MM.1S (cell line): ENCODE measurements at regions not wholly inside any gene's neighbourhood (a gene's known extent, or its start where the extent isn't known, plus 50 kb on each side); places are given as distances from the start of the nearest gene placed in this dataset.

Experiments used
- DNase-seq: peaks from one replicate; pipeline ENCODE4 v3.0.0-alpha.2; 2015
- H2AFZ ChIP-seq: fragments of 300-600 bp; sonication (generic); 2 replicates; pipeline ENCODE4 v1.6.0; 2016; ENCODE audit warnings: antibody characterized with exemption, low read length
- H3F3A ChIP-seq: fragments of 300-600 bp; sonication (generic); 2 replicates; pipeline ENCODE4 v1.6.1; 2016; ENCODE audit warnings: mild to moderate bottlenecking, antibody characterized with exemption, low read length, moderate library complexity, mixed read lengths; ENCODE audit not compliant: insufficient read depth
- H3K27ac ChIP-seq: fragments of 300-600 bp; sonication (generic); 2 replicates; pipeline ENCODE4 v1.5.1; 2016; ENCODE audit warnings: mild to moderate bottlenecking, low read length
- H3K27me3 ChIP-seq: fragments of 300-600 bp; sonication (generic); replicated peaks from 2 replicates; pipeline ENCODE4 v1.6.0; 2016; ENCODE audit warnings: low read length; ENCODE audit not compliant: insufficient read depth
- H3K36me3 ChIP-seq: fragments of 300-600 bp; sonication (generic); replicated peaks from 2 replicates; pipeline ENCODE4 v1.6.1; 2016; ENCODE audit warnings: mild to moderate bottlenecking, low read length, mixed read lengths; ENCODE audit not compliant: insufficient read depth
- H3K4me1 ChIP-seq: fragments of 300-600 bp; sonication (generic); 2 replicates; pipeline ENCODE4 v1.6.1; 2016; ENCODE audit warnings: low read length, mixed read lengths
- H3K4me2 ChIP-seq: fragments of 300-600 bp; sonication (generic); 2 replicates; pipeline ENCODE4 v1.6.0; 2016; ENCODE audit warnings: low read depth, low read length
- H3K4me3 ChIP-seq: fragments of 300-600 bp; sonication (generic); 2 replicates; pipeline ENCODE4 v1.5.1; 2016; ENCODE audit warnings: low read length, mixed read lengths
- H3K79me2 ChIP-seq: fragments of 300-600 bp; sonication (generic); 2 replicates; pipeline ENCODE4 v1.6.1; 2016; ENCODE audit warnings: mixed run types, low read length, mixed read lengths
- H3K9ac ChIP-seq: fragments of 300-600 bp; sonication (generic); 2 replicates; pipeline ENCODE4 v1.6.1; 2016; ENCODE audit warnings: low read length, mixed read lengths
- H3K9me2 ChIP-seq: fragments of 300-600 bp; sonication (generic); replicated peaks from 2 replicates; pipeline ENCODE4 v1.6.1; 2016; ENCODE audit warnings: mild to moderate bottlenecking, low read length, mixed read lengths; ENCODE audit not compliant: insufficient read depth
- H3K9me3 ChIP-seq: fragments of 300-600 bp; sonication (generic); replicated peaks from 2 replicates; pipeline ENCODE4 v1.6.1; 2016; ENCODE audit warnings: mild to moderate bottlenecking, low read length, mixed read lengths; ENCODE audit not compliant: insufficient read depth
- H4K20me1 ChIP-seq: fragments of 300-600 bp; sonication (generic); 2 replicates; pipeline ENCODE4 v1.6.1; 2016; ENCODE audit warnings: mild to moderate bottlenecking, low read length, moderate library complexity, mixed read lengths; ENCODE audit not compliant: insufficient read depth
- CTCF ChIP-seq: fragments of 300-600 bp; sonication (generic); IDR thresholded peaks from 2 replicates; pipeline ENCODE4 v1.5.1; 2016; ENCODE audit warnings: antibody characterized with exemption, low read length, mixed read lengths
- EZH2 ChIP-seq: fragments of 300-600 bp; sonication (generic); optimal IDR thresholded peaks from 2 replicates; pipeline ENCODE3; 2017; ENCODE audit warnings: low read depth, mild to moderate bottlenecking, antibody characterized with exemption, low read length, mixed read lengths
- EZH2phosphoT487 ChIP-seq: fragments of 300-600 bp; sonication (generic); IDR thresholded peaks from 2 replicates; pipeline ENCODE4 v1.6.1; 2018; ENCODE audit warnings: antibody characterized with exemption, low read length

DNA sequence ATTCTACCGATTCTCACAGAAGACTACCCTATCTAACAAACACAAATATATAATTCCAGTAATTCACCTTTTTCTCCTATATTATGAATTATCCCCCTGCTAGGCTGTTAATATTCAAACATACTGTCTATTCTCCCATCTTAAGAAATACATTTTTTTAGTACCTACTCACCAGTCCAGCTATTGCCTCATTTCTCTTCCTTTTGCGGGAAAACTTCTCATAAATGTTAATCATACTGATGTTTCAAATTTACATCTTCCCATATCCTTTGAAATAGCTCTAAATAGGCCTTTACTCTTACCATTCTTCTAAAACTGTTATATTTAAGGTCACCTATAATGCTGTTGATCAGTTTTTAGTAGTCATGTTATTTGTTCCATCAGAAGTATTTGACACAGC is 759.1 kb upstream of the SLIT2 start:
- no peaks in the 10 kb centered on the region; the same call in 1 of the 2 replicates for H3K9me2 ChIP-seq
- H3K4me1 ChIP-seq, result no peaks in the 10 kb centered on the region
- TF ChIP-seq EZH2phosphoT487 (no peak), CTCF (no peak), EZH2 (no peak)
- H3F3A ChIP-seq, result no peaks in the 10 kb centered on the region
- H3K36me3 ChIP-seq, result no peaks in the 10 kb centered on the region
- no peak overlapping the region for H3K4me3 ChIP-seq
- H4K20me1 ChIP-seq, result no peaks in the 10 kb centered on the region
- H3K9me3 ChIP-seq, result no peaks in the 10 kb centered on the region
- H2AFZ ChIP-seq, result no peak overlapping the region
- H3K9ac ChIP-seq, result no peak overlapping the region
- H3K27ac ChIP-seq, result no peak overlapping the region
- no peak overlapping the region for H3K4me2 ChIP-seq
- no peaks in the 10 kb centered on the region for H3K27me3 ChIP-seq
- H3K79me2 ChIP-seq, result no peaks in the 10 kb centered on the region
- no peak for DNase-seq

GRCh38 chr4:19486400-19486799 is 765.3 kb upstream of the SLIT2 start:
- no peaks in the 10 kb centered on the region for H3K27me3 ChIP-seq
- H3K9me3 ChIP-seq, result no peaks in the 10 kb centered on the region
- H3K9ac ChIP-seq, result no peak overlapping the region
- no peaks in the 10 kb centered on the region for H3K79me2 ChIP-seq
- no peaks in the 10 kb centered on the region for H3F3A ChIP-seq
- DNase-seq, result no peak
- H3K9me2 ChIP-seq, result no peaks in the 10 kb centered on the region
- no peaks in the 10 kb centered on the region for H3K4me1 ChIP-seq
- H3K27ac ChIP-seq, result no peak overlapping the region
- H3K4me3 ChIP-seq, result no peak overlapping the region
- H4K20me1 ChIP-seq, result no peaks in the 10 kb centered on the region
- no peaks in the 10 kb centered on the region for H3K36me3 ChIP-seq
- no peak overlapping the region for H2AFZ ChIP-seq
- H3K4me2 ChIP-seq, result no peak overlapping the region
- 0 out of 2 replicates have a peak, but pooled peaks have one; percentile 5 for TF ChIP-seq CTCF
- TF ChIP-seq EZH2phosphoT487, result no peak

DNA sequence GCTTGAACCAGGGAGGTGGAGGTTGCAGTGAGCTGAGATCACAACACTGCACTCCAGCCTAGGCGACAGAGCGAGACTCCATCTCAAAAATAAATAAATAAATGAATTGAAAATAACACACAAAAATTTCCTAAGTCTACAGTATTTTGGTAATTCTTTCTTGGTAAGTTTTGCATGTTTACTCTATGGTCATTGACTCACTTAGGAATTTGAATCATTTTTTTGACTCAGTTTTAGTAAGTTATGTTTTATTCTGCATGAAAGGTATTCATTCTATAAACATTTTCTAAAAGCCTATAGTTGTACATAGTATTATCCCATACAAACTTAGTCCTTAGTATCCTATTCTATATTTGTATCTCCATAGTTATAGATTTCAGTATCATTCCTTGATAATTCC is 772.9 kb upstream of the SLIT2 start:
- Histone ChIP-seq H3K9me3 (no peaks in the 10 kb centered on the region), H3K9ac (no peak overlapping the region), H4K20me1 (no peaks in the 10 kb centered on the region), H3F3A (no peaks in the 10 kb centered on the region), H3K36me3 (no peaks in the 10 kb centered on the region), H3K4me1 (no peaks in the 10 kb centered on the region), H3K27ac (no peak overlapping the region), H3K9me2 (no peaks in the 10 kb centered on the region), H3K79me2 (no peaks in the 10 kb centered on the region), H2AFZ (no peak overlapping the region), H3K4me3 (no peak overlapping the region), H3K4me2 (no peak overlapping the region), H3K27me3 (no peaks in the 10 kb centered on the region)
- DNase-seq, result no peak
- TF ChIP-seq EZH2 (no peak), EZH2phosphoT487 (no peak), CTCF (no peak)

DNA sequence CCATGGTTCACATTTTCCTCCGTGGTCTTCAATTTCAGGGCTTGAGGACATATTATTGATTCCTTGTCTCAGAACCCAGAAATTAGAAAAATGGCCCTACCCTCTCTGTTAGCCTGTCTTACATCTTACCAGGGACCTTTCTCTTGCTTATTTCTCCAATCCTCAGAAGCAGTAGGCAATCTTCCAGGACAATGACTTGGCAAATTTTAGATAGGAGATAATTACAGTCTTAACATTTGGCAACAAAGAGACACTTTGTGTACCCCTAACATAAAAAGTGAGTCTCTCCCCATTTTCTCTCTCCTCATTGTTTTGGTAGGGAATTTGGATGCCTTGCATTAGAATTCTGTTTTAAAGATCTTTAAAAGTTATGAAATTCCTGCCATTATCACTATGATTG is 778.1 kb upstream of the SLIT2 start:
- no peak overlapping the region for H3K9ac ChIP-seq
- no peaks in the 10 kb centered on the region for H3K4me1 ChIP-seq

More for the DNA sequence above, 778.1 kb upstream of the SLIT2 start:
- Histone ChIP-seq H3K36me3 (no peaks in the 10 kb centered on the region), H2AFZ (no peak overlapping the region), H3K9me3 (no peaks in the 10 kb centered on the region), H3K79me2 (no peaks in the 10 kb centered on the region), H3K4me2 (no peak overlapping the region), H3K4me3 (no peak overlapping the region), H3K27me3 (no peaks in the 10 kb centered on the region), H3F3A (no peaks in the 10 kb centered on the region), H4K20me1 (no peaks in the 10 kb centered on the region), H3K9me2 (no peaks in the 10 kb centered on the region), H3K27ac (no peak overlapping the region)
- TF ChIP-seq CTCF, result no peak
- TF ChIP-seq EZH2phosphoT487, result no peak
- TF ChIP-seq EZH2, result no peak
- DNase-seq, result no peak
